ENCODE measurements at regions not wholly inside any gene's neighbourhood (a gene's known extent, or its start where the extent isn't known, plus 50 kb on each side); places are given as distances from the start of the nearest gene placed in this dataset.
A peak's percentile ranks its signal among the peaks of the same experiment; 100 is the strongest.

- DNase-seq (ENCODE audit: low spot score) = no peak
- Histone ChIP-seq H3K9me2 (replicated peaks; ENCODE audit: insufficient read depth) (no peaks in the 10 kb centered on the region), H3K36me3 (replicated peaks; ENCODE audit: insufficient read depth, low read depth) (no peaks in the 10 kb centered on the region), H2AFZ (no peak overlapping the region), H4K20me1 (ENCODE audit: insufficient read depth, poor library complexity, severe bottlenecking) (no peaks in the 10 kb centered on the region), H3K27me3 (no peaks in the 10 kb centered on the region), H3K79me2 (no peaks in the 10 kb centered on the region), H3K4me2 (no peak overlapping the region), H3K9me3 (ENCODE audit: low read depth) (no peaks in the 10 kb centered on the region), H3K4me3 (no peak overlapping the region), H3K4me1 (ENCODE audit: insufficient read depth) (no peaks in the 10 kb centered on the region), H3K27ac (no peak overlapping the region)
- no peak for TF ChIP-seq CTCF (IDR thresholded peaks at IDR 0.05; ENCODE audit: poor library complexity)
- no peak for TF ChIP-seq EZH2phosphoT487 (IDR thresholded peaks at IDR 0.05; ENCODE audit: low read depth, severe bottlenecking, unreplicated experiment)
- TF ChIP-seq EZH2 (IDR thresholded peaks at IDR 0.05; ENCODE audit: borderline replicate concordance) = no peak
- 95% methylated on average over 1 of the region's 1 CpG for WGBS (ENCODE audit: low lambda C conversion rate, missing lambda C conversion rate)
Measured at GRCh38 chr2:221640686-221641085, 68.6 kb upstream of the EPHA4 start.

DNA sequence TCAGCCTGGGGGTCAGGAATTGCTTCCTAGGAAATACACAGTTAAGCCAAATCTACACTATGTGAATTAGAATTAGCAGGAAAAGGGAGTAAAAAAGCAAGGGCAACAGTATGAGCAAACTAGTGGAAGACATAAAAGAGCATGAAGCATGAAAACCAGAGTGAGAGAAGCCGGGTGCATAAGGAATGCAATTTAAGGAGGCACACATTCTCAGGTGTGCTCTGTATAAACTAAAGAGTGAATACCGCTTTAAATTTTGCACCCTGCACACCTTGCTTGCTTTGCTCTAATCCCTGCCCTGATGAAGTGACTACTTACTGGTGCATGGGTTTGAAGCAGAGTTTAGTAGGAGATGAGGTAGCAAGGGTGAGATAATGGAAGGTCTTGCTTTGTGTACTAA lies 65.7 kb upstream of the EPHA4 start:
- Histone ChIP-seq H2AFZ (no peak overlapping the region), H3K4me2 (no peak overlapping the region), H3K4me1 (ENCODE audit: insufficient read depth) (no peaks in the 10 kb centered on the region), H3K27ac (no peak overlapping the region), H4K20me1 (ENCODE audit: insufficient read depth, poor library complexity, severe bottlenecking) (no peaks in the 10 kb centered on the region), H3K9me2 (replicated peaks; ENCODE audit: insufficient read depth) (no peaks in the 10 kb centered on the region), H3K36me3 (replicated peaks; ENCODE audit: insufficient read depth, low read depth) (no peaks in the 10 kb centered on the region), H3K27me3 (no peaks in the 10 kb centered on the region), H3K4me3 (no peak overlapping the region), H3K79me2 (no peaks in the 10 kb centered on the region), H3K9me3 (ENCODE audit: low read depth) (no peaks in the 10 kb centered on the region)
- WGBS (ENCODE audit: low lambda C conversion rate, missing lambda C conversion rate) = 86% methylated on average over 2 of the region's 2 CpGs
- DNase-seq (ENCODE audit: low spot score) = no peak
- no peak for TF ChIP-seq EZH2phosphoT487 (IDR thresholded peaks at IDR 0.05; ENCODE audit: low read depth, severe bottlenecking, unreplicated experiment)
- TF ChIP-seq CTCF (IDR thresholded peaks at IDR 0.05; ENCODE audit: poor library complexity) = no peak
- no peak for TF ChIP-seq EZH2 (IDR thresholded peaks at IDR 0.05; ENCODE audit: borderline replicate concordance)

DNA sequence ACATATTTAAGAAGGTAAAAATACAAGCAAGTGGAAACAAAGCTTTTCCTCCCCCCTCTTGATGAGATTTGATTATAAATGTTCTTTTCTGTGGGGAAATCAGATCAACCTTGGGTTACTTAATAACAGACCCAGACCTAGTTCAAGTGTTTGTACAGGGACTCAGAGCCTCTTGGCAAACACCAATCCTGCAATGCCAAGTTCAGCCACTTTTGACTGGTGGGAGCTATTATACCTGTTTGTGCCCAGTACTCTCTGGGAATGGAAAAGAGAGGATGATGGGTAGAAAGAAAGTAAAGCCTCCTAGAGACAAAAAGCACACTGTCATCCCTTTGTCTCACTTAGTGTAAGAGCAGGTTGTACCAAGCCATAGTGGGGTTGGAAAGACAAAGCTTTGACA lies 63.8 kb upstream of the EPHA4 start:
- Histone ChIP-seq H3K79me2 (no peaks in the 10 kb centered on the region), H3K27ac (no peak overlapping the region), H3K4me3 (no peak overlapping the region), H3K36me3 (replicated peaks; ENCODE audit: insufficient read depth, low read depth) (no peaks in the 10 kb centered on the region), H3K4me1 (ENCODE audit: insufficient read depth) (no peaks in the 10 kb centered on the region), H3K9me3 (ENCODE audit: low read depth) (no peaks in the 10 kb centered on the region), H3K9me2 (replicated peaks; ENCODE audit: insufficient read depth) (no peaks in the 10 kb centered on the region), H4K20me1 (ENCODE audit: insufficient read depth, poor library complexity, severe bottlenecking) (no peaks in the 10 kb centered on the region), H3K4me2 (no peak overlapping the region), H3K27me3 (no peaks in the 10 kb centered on the region), H2AFZ (no peak overlapping the region)
- TF ChIP-seq EZH2 (IDR thresholded peaks at IDR 0.05; ENCODE audit: borderline replicate concordance) (no peak), CTCF (IDR thresholded peaks at IDR 0.05; ENCODE audit: poor library complexity) (no peak), EZH2phosphoT487 (IDR thresholded peaks at IDR 0.05; ENCODE audit: low read depth, severe bottlenecking, unreplicated experiment) (no peak)
- peak; percentile 23 for DNase-seq (ENCODE audit: low spot score)

DNA sequence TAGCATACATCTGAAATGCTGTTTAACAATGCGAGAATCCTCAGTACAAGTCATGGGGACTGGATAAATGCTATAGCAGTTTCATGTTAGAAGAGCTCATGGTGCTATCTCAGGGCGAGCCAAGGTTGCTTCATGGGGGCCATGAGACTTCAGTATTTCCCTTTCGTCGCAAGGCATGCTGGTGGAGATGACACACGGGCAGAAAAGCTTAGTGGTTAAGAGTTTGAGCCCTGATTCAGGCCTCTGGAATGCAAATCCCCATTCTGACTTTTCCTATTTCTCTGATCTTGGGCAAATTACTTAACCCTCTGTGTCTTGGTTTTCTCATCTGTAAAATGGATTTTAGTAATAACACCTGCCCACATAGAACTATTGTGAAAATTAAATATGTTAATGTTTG lies 57.4 kb upstream of the EPHA4 start:
- no peaks in the 10 kb centered on the region for H3K36me3 ChIP-seq (replicated peaks; ENCODE audit: insufficient read depth, low read depth)
- H2AFZ ChIP-seq = no peak overlapping the region
- H3K9me3 ChIP-seq (ENCODE audit: low read depth) = no peaks in the 10 kb centered on the region
- no peaks in the 10 kb centered on the region for H3K4me1 ChIP-seq (ENCODE audit: insufficient read depth)
- TF ChIP-seq CTCF (IDR thresholded peaks at IDR 0.05; ENCODE audit: poor library complexity) (no peak), EZH2phosphoT487 (IDR thresholded peaks at IDR 0.05; ENCODE audit: low read depth, severe bottlenecking, unreplicated experiment) (no peak), EZH2 (IDR thresholded peaks at IDR 0.05; ENCODE audit: borderline replicate concordance) (no peak)
- H3K4me2 ChIP-seq = no peak overlapping the region
- no peak overlapping the region for H3K4me3 ChIP-seq
- 75% methylated on average over 5 of the region's 5 CpGs for WGBS (ENCODE audit: low lambda C conversion rate, missing lambda C conversion rate)
- H3K79me2 ChIP-seq = no peaks in the 10 kb centered on the region
- H3K9me2 ChIP-seq (replicated peaks; ENCODE audit: insufficient read depth) = no peaks in the 10 kb centered on the region
- no peaks in the 10 kb centered on the region for H4K20me1 ChIP-seq (ENCODE audit: insufficient read depth, poor library complexity, severe bottlenecking)
- no peaks in the 10 kb centered on the region for H3K27me3 ChIP-seq
- H3K27ac ChIP-seq = no peak overlapping the region
- DNase-seq (ENCODE audit: low spot score) = peak; percentile 24
